Loucy (cell line): ENCODE measurements at regions not wholly inside any gene's neighbourhood (a gene's known extent, or its start where the extent isn't known, plus 50 kb on each side); places are given as distances from the start of the nearest gene placed in this dataset.

ENCODE experiments used
- CTCF ChIP-seq: fragments of 200-600 bp; sonication (generic); conservative IDR thresholded peaks from 2 replicates; pipeline ENCODE4 v1.5.1; 2014; ENCODE audit warnings: mild to moderate bottlenecking, antibody characterized with exemption, low read length
- EZH2phosphoT487 ChIP-seq: fragments of 200-600 bp; IDR thresholded peaks from 2 replicates; pipeline ENCODE4 v1.6.1; 2018; ENCODE audit warnings: antibody characterized with exemption, mild to moderate bottlenecking, moderate library complexity, borderline replicate concordance

GRCh38 chr11:116233561-116233960 is 539.2 kb downstream of the BUD13 start:
- TF ChIP-seq CTCF: no peak
- TF ChIP-seq EZH2phosphoT487: no peak
